GM12875 (cell line): ENCODE measurements at regions not wholly inside any gene's neighbourhood (a gene's known extent, or its start where the extent isn't known, plus 50 kb on each side); places are given as distances from the start of the nearest gene placed in this dataset.
"Not testable (repeated sequence)": the region's sequence is repeated elsewhere in the genome, so short reads cannot be mapped to it uniquely, and the experiment has no call there.

ENCODE experiments used
- H3K4me3 ChIP-seq: one replicate; pipeline ENCODE4 v1.5.1; 2011; ENCODE audit warnings: low read depth, low read length, control low read depth
- TF ChIP-seq, protein P1 (sequence below): IDR thresholded peaks from 2 replicates; pipeline ENCODE4 v1.5.1; 2011; ENCODE audit warnings: low read depth, mild to moderate bottlenecking, control low read depth, inconsistent platforms, low read length, moderate library complexity, borderline replicate concordance; ENCODE audit not compliant: insufficient read depth

DNA sequence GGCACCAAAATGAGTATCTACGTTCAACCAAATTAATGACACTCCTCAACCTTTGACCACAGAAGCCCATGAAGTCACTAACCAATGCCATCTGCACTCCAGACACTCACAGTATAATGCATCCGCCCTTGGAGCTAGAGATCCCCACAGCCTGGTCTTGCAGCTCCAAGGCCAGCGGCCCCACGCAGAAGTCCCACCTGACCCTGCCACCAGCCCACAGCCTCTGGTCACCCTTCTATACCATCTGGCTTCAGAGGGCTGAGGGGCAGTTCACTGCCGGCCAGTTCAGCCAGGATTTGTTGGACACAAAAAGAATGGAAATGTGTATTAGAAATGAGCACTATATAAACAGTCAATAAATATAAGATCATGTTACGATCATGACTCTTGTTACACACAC is 211.2 kb downstream of the RRAGC start:
- TF ChIP-seq, protein P1, sequence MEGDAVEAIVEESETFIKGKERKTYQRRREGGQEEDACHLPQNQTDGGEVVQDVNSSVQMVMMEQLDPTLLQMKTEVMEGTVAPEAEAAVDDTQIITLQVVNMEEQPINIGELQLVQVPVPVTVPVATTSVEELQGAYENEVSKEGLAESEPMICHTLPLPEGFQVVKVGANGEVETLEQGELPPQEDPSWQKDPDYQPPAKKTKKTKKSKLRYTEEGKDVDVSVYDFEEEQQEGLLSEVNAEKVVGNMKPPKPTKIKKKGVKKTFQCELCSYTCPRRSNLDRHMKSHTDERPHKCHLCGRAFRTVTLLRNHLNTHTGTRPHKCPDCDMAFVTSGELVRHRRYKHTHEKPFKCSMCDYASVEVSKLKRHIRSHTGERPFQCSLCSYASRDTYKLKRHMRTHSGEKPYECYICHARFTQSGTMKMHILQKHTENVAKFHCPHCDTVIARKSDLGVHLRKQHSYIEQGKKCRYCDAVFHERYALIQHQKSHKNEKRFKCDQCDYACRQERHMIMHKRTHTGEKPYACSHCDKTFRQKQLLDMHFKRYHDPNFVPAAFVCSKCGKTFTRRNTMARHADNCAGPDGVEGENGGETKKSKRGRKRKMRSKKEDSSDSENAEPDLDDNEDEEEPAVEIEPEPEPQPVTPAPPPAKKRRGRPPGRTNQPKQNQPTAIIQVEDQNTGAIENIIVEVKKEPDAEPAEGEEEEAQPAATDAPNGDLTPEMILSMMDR = no peak
- H3K4me3 ChIP-seq = no peak overlapping the region

DNA sequence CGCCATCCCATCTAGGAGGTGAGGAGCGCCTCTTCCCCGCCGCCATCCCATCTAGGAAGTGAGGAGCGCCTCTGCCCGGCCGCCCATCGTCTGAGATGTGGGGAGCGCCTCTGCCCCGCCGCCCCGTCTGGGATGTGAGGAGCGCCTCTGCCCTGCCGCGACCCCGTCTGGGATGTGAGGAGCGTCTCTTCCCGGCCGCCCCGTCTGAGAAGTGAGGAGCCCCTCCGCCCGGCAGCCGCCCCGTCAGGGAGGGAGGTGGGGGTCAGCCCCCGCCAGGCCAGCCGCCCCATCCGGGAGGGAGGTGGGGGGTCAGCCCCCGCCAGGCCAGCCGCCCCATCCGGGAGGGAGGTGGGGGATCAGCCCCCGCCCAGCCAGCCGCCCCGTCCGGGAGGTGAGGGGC is 212.2 kb downstream of the RRAGC start:
- H3K4me3 ChIP-seq = not testable (repeated sequence)

DNA sequence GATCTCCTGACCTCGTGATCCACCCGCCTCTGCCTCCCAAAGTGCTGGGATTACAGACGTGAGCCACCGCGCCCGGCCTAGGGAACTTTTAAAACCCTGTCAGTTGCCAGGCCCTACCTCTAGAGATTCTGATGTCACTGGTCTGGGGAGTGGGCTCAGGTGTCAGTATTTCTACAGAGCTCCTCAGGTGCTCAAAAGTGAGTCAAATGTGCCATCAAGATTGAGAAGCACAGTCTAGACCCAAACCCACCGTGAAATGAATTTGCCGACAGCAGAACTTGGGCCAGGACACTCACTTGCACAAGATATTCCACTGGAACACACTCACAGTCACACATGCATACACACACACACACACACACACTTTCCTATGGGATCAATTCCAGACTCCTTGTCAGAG is 215.5 kb downstream of the RRAGC start:
- TF ChIP-seq, protein P1 = no peak
- no peak overlapping the region for H3K4me3 ChIP-seq

DNA sequence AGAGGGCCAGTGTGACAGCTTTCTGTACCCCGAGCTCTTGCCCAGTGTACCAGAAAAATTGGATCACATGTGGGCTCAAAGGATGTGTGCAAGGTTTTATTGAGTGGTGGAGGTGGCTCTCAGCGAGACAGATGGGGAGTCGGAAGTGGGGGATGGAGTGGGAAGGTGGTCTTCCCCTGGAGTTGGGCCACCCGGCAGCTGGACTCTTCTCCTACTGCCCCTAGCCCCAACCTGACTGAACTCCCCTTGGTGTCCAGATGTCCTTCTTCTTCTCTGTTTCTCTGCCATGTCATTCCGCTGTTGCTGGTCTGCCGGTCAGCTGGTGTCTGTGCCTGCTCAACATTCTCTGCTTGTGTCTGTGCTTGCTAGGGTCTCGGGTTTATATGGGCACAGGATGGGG is 217.9 kb downstream of the RRAGC start:
- no peak overlapping the region for H3K4me3 ChIP-seq
- TF ChIP-seq, protein P1 = no peak

DNA sequence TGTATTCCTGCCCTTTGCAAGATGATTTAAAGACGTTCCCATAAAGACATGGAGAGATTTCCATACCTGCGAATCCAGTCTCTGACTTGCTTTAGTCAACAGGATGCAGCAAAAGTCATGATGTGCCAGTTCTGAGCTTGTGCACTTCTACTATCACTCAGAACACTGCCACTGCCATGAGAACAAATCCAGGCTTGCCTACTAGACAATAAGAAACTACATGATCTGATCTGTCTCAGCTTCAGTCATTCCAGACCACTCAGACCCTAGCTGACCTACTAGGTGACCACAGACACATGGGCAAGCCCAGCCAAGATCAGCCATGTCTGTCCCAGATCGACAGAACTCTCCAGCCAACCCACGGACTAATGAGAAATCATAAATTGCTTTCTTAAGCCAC is 219.2 kb downstream of the RRAGC start:
- TF ChIP-seq, protein P1 = no peak
- H3K4me3 ChIP-seq = no peak overlapping the region

DNA sequence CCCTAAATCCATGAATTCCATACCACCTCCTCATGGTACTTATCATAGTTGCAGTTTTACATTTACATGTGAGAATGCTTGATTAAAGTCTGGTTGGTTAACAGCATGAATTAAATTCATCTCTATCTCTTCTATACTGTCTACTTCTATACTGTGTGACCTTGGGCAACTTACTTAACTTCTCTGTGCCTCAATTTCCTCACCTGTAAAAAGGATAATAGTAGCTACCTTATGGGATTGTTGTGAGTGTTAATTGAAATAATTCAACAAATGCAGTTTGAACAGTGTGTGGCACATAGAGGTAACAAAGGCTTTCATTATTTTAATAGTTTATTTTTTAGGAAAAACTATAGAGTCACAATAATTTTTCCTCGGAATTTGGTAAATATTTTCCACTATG is 231.3 kb downstream of the RRAGC start:
- no peak overlapping the region for H3K4me3 ChIP-seq
- TF ChIP-seq, protein P1 = no peak

DNA sequence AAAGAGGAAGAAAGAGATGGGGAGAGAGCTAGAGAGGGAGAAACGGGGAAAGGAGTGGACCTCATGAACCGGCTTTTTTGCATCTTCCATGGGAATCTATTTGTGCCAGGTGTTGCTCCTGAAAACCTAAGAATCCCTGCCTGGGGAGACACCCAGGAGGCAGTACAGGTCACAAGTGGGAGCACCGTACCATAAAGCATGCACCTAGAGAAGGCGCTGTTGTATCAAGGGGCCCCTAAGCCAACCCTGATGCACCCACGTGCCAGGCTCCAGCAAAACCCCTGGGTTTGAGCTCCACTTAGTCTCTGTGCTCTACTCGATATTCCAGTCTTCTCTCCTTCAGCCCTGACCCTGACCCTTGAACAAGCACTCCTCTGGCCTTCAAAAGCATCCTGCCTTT is 233.6 kb downstream of the RRAGC start:
- TF ChIP-seq, protein P1 = no peak
- no peak overlapping the region for H3K4me3 ChIP-seq

DNA sequence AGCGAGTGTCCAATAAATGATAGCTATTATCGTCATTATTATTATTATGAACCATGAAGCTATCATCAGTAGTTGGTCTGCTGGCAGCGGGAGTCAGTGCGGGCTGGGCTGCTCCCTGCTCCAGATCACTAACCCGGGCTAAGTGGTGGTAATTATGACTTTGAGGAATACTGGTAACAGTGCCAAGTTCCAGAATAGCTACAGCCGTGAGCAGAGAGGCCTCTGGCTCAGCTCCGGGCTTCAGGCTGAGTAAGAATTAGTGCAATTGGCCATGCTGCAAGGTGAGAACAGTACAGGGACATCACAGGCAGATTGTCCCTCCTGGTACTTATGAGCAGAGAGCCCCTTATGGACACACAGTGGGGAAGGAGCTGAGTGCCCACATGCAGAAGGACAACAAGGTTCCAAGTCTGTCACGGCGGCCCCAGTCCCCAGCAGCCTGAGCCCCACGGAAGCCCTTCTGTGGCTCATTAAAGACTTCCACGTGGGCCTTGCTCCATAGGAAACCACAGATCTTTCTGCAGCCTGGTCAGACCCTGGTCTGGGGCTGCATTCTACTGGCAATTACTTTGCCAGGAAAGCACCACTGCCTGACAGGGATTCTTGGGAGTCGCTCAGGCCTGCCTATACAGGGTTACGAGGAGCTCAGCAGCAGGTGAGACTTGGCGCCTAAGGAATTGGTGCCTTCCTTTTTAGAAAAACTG is 235.1 kb downstream of the RRAGC start:
- no peak overlapping the region for H3K4me3 ChIP-seq
- TF ChIP-seq, protein P1 = no peak
